Neutrophil (primary cell): ENCODE measurements at regions not wholly inside any gene's neighbourhood (a gene's known extent, or its start where the extent isn't known, plus 50 kb on each side); places are given as distances from the start of the nearest gene placed in this dataset.

ENCODE experiments used
- H3K27ac ChIP-seq: fragments of 200-600 bp; sonication (generic); 2 replicates; pipeline ENCODE4 v1.5.1; 2016; ENCODE audit warnings: mild to moderate bottlenecking, moderate library complexity
- H3K27me3 ChIP-seq: fragments of 200-600 bp; sonication (generic); 2 replicates; pipeline ENCODE4 v1.6.0; 2016; ENCODE audit warnings: mild to moderate bottlenecking
- H3K36me3 ChIP-seq: fragments of 200-600 bp; sonication (generic); 2 replicates; pipeline ENCODE4 v1.5.1; 2017
- H3K4me1 ChIP-seq, 2 experiments: fragments of 200-600 bp in 1 of 2; sonication (generic) in 1 of 2; 1 replicate in 1 of 2; 2 replicates in 1 of 2; pipeline versions ENCODE4 v1.5.1 to v1.6.1; 2013 to 2016; ENCODE audit warnings: low read depth in 1 of 2, low read length in 1 of 2, mild to moderate bottlenecking in 1 of 2, moderate library complexity in 1 of 2; ENCODE audit not compliant: control insufficient read depth in 1 of 2, insufficient read depth in 1 of 2
- H3K4me3 ChIP-seq, 2 experiments: fragments of 200-600 bp in 1 of 2; sonication (generic) in 1 of 2; 1 replicate in 1 of 2; 2 replicates in 1 of 2; pipeline ENCODE4 v1.5.1; 2013 to 2016; ENCODE audit warnings: low read depth in 1 of 2, low read length in 1 of 2, mild to moderate bottlenecking in 1 of 2, moderate library complexity in 1 of 2
- H3K9me3 ChIP-seq: fragments of 200-600 bp; sonication (generic); 2 replicates; pipeline ENCODE4 v1.5.1; 2016
- TF ChIP-seq, protein P1 (sequence below): fragments of 200-600 bp; sonication (generic); IDR thresholded peaks from 2 replicates; pipeline ENCODE4 v1.5.1; 2016; ENCODE audit warnings: antibody characterized with exemption

DNA sequence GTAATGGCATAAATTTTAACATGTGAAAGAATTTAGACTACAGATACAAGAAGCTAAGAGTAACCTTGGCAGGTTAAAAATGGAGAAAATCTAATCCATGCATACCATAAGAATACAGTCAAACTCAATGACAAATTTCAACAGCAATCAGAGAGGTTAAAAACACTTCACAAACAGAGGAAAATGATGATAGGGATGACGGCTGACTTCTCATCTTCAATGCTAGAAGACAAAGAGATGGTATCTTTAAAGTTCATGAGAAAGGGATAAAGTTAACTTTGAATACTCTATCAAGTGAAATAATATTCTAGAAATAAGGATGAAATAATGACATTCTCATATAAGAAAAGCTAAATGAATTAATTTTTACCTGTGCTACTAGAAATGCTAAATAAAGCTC, 1130.2 kb upstream of the MIR17HG start:
- H3K4me3 ChIP-seq: no peak overlapping the region

DNA sequence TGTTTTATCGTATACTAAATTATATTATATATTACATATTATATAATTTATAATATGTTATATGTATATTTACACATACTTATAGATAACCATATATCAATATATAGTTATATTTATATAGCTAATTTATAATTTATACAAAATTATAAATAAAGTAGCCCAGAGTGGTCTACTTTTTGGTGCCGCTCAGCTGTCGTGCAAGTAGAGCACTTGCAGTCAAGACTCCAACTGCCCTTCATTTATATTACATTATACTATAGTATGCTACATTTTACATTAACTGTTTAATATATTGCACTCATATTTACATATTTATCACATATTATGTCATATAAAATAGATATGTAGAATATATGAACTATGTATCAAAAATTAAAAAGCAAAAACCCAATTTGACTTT, 1124.7 kb upstream of the MIR17HG start:
- Histone ChIP-seq H3K27ac (no peak overlapping the region), H3K36me3 (no peaks in the 10 kb centered on the region), H3K4me1 (no peaks in the 10 kb centered on the region), H3K9me3 (no peaks in the 10 kb centered on the region), H3K27me3 (no peaks in the 10 kb centered on the region), H3K4me3 (no peak overlapping the region)
- TF ChIP-seq, protein P1, sequence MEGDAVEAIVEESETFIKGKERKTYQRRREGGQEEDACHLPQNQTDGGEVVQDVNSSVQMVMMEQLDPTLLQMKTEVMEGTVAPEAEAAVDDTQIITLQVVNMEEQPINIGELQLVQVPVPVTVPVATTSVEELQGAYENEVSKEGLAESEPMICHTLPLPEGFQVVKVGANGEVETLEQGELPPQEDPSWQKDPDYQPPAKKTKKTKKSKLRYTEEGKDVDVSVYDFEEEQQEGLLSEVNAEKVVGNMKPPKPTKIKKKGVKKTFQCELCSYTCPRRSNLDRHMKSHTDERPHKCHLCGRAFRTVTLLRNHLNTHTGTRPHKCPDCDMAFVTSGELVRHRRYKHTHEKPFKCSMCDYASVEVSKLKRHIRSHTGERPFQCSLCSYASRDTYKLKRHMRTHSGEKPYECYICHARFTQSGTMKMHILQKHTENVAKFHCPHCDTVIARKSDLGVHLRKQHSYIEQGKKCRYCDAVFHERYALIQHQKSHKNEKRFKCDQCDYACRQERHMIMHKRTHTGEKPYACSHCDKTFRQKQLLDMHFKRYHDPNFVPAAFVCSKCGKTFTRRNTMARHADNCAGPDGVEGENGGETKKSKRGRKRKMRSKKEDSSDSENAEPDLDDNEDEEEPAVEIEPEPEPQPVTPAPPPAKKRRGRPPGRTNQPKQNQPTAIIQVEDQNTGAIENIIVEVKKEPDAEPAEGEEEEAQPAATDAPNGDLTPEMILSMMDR: no peak

More for the DNA sequence above, 1130.2 kb upstream of the MIR17HG start:
- no peaks in the 10 kb centered on the region for H3K4me1 ChIP-seq
- H3K27me3 ChIP-seq: no peaks in the 10 kb centered on the region
- TF ChIP-seq, protein P1: no peak
- no peaks in the 10 kb centered on the region for H3K36me3 ChIP-seq
- no peaks in the 10 kb centered on the region for H3K9me3 ChIP-seq
- no peak overlapping the region for H3K27ac ChIP-seq

DNA sequence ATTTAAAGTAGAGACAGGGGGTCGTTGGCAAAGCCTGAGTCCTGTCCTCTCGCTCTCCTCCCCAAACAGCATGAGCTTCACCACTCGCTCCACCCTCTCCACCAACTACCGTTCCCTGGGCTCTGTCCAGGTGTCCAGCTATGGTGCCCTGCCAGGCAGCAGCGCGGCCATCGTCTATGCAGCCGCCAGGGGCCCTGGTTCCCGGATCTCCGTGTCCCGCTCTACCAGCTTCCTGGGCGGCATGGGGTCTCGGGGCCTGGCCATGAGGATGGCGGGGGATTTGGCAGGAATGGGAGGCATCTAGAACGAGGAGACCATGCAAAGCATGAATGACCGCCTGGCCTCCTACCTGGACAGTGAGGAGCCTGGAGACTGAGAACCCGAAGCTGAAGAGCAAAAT, 1117.2 kb upstream of the MIR17HG start:
- no peak overlapping the region for H3K27ac ChIP-seq
- H3K4me1 ChIP-seq: no peaks in the 10 kb centered on the region
- H3K36me3 ChIP-seq: no peaks in the 10 kb centered on the region
- no peaks in the 10 kb centered on the region for H3K9me3 ChIP-seq
- TF ChIP-seq, protein P1: no peak
- no peaks in the 10 kb centered on the region for H3K27me3 ChIP-seq
- H3K4me3 ChIP-seq: no peak overlapping the region

DNA sequence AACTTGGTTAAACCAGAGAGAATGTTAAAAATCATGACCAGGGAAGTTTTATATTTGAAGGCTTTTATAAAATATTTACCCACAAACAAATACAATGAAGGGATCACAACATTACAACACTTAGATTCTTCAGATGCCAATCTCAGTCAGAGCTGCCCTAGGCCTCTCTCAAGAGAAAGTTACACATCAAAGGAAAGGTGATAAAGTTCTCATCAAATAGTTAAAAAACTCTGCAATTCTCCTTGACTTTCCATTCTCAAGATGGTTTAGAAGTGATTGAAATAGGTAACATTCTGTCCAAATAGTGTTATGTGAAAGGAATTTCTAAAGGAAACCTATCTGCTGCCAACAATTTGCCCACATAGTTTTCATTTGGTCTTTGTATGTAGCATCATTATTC, 1115.2 kb upstream of the MIR17HG start:
- H3K27ac ChIP-seq: no peak overlapping the region
- H3K4me3 ChIP-seq: no peak overlapping the region
- TF ChIP-seq, protein P1: no peak
- no peaks in the 10 kb centered on the region for H3K4me1 ChIP-seq
- H3K9me3 ChIP-seq: no peaks in the 10 kb centered on the region
- no peaks in the 10 kb centered on the region for H3K36me3 ChIP-seq
- H3K27me3 ChIP-seq: no peaks in the 10 kb centered on the region

DNA sequence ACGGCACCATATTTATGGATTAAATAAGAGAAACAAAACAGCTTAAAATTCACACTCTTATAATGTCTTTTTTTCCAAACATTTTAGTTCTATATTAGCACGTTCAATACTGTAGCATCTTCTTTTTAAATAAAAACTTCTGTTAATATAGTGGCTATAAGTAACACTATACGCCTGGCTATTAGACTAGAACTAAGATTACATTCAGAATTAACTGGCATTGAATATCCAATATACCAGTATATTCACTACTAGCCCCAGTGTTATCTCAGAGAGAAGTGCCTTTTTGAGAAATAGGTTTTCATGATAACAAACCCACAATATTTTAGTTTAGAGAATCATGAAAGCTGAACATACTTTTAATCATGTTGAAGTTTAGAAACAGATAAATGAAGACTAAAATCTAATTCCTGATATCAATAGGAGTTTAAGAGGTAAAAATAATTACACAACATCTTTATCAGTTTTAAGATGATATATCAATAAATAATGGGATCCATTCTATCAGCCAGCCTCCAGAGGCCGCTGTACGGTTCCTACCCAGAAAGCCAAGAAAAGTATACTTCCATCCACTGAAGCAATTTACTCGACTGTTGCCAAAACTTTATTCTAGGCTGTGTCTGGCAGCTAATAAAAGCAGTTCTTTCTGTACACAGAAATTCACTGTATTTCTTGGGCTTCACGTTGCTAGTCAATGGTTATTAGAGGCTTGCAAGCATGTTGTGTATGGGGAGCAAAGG, 1113.4 kb upstream of the MIR17HG start:
- H3K4me3 ChIP-seq: no peak overlapping the region
- TF ChIP-seq, protein P1: no peak
- no peaks in the 10 kb centered on the region for H3K4me1 ChIP-seq
- H3K27me3 ChIP-seq: no peaks in the 10 kb centered on the region
- no peaks in the 10 kb centered on the region for H3K9me3 ChIP-seq
- H3K27ac ChIP-seq: no peak overlapping the region
- H3K36me3 ChIP-seq: no peaks in the 10 kb centered on the region
